B cell (primary cell): ENCODE measurements at regions not wholly inside any gene's neighbourhood (a gene's known extent, or its start where the extent isn't known, plus 50 kb on each side); places are given as distances from the start of the nearest gene placed in this dataset.

Experiments used
- ATAC-seq: fragments of 200-7000 bp; cut with Tn5 transposase; one replicate; pipeline ENCODE4 v1.10.0; 2021; ENCODE audit warnings: low read depth, mild to moderate bottlenecking, moderate number of reproducible peaks, moderate library complexity
- CTCF ChIA-PET: fragments of 350-600 bp; sonication (Branson Sonifier 250); formaldehyde crosslinking; loops from one replicate; lab custom pipeline; 2021; ENCODE audit warnings: antibody characterized with exemption, inconsistent platforms; lab: Charles Lee
- POLR2A ChIA-PET: fragments of 350-600 bp; sonication (Branson Sonifier 250); formaldehyde crosslinking; loops from one replicate; lab custom pipeline; 2021; ENCODE audit warnings: antibody characterized with exemption; lab: Charles Lee
- DNase-seq: peaks from one replicate; pipeline ENCODE4 v3.0.0; 2013
- H2AFZ ChIP-seq: 2 replicates; pipeline ENCODE4 v1.6.1; 2012; ENCODE audit warnings: mild to moderate bottlenecking, low read depth, low read length; ENCODE audit not compliant: insufficient read depth, poor library complexity, severe bottlenecking
- H3K27ac ChIP-seq, 2 donors: 1 replicate in 1 of 2; 2 replicates in 1 of 2; pipeline ENCODE4 v1.5.1; 2012 to 2013; ENCODE audit warnings: low read length in 2 of 2, mild to moderate bottlenecking in 2 of 2, moderate library complexity in 1 of 2
- H3K27me3 ChIP-seq, 4 experiments: fragments of 200-600 bp in 1 of 4; sonication (generic) in 1 of 4; replicated peaks in 1 of 4; 1 replicate in 2 of 4; 2 replicates in 2 of 4; pipeline versions ENCODE4 v1.6.1 to v1.7.0; 2013 to 2016; ENCODE audit warnings: low read length in 3 of 4, mild to moderate bottlenecking in 2 of 4, mixed read lengths in 1 of 4, moderate library complexity in 1 of 4; ENCODE audit not compliant: insufficient read depth in 4 of 4, control insufficient read depth in 3 of 4; ENCODE audit errors: control extremely low read depth in 1 of 4
- H3K36me3 ChIP-seq, 2 experiments: replicated peaks in 1 of 2; 1 replicate in 1 of 2; 2 replicates in 1 of 2; pipeline versions ENCODE4 v1.6.1 to v1.7.1; 2013; ENCODE audit warnings: low read length in 1 of 2; ENCODE audit not compliant: insufficient read depth in 2 of 2, control insufficient read depth in 1 of 2; ENCODE audit errors: control extremely low read depth in 1 of 2, extremely low read depth in 1 of 2
- H3K4me1 ChIP-seq, 2 donors: fragments of 200-600 bp in 1 of 2; sonication (generic) in 1 of 2; 1 replicate in 1 of 2; 2 replicates in 1 of 2; pipeline versions ENCODE4 v1.5.1 to v1.6.1; 2013 to 2017; ENCODE audit warnings: low read length in 2 of 2; ENCODE audit not compliant: control insufficient read depth in 2 of 2, insufficient read depth in 2 of 2
- H3K4me2 ChIP-seq: replicated peaks from 2 replicates; pipeline ENCODE3; 2012; ENCODE audit warnings: mild to moderate bottlenecking, low read depth, low read length; ENCODE audit not compliant: poor library complexity, severe bottlenecking
- H3K4me3 ChIP-seq, 5 experiments: fragments of 200-600 bp in 1 of 5; sonication (generic) in 1 of 5; 1 replicate in 3 of 5; 2 replicates in 2 of 5; pipeline versions ENCODE4 v1.5.1 to v1.7.0; 2011 to 2016; ENCODE audit warnings: low read length in 4 of 5, mild to moderate bottlenecking in 4 of 5, low read depth in 2 of 5, control low read depth in 1 of 5, moderate library complexity in 1 of 5; ENCODE audit not compliant: insufficient read depth in 1 of 5; ENCODE audit errors: control extremely low read depth in 1 of 5, extremely low read depth in 1 of 5
- H3K79me2 ChIP-seq: fragments of 200-600 bp; sonication (generic); one replicate; pipeline ENCODE4 v1.6.0; 2016; ENCODE audit warnings: low read length; ENCODE audit not compliant: control insufficient read depth, insufficient read depth
- H3K9ac ChIP-seq: fragments of 200-600 bp; sonication (generic); 2 replicates; pipeline ENCODE4 v1.6.1; 2017; ENCODE audit warnings: mild to moderate bottlenecking, low read length, moderate library complexity
- H3K9me3 ChIP-seq, 3 donors: one replicate each; pipeline versions ENCODE4 v1.6.1 to v1.7.1; 2013; ENCODE audit warnings: low read length in 2 of 3; ENCODE audit not compliant: control insufficient read depth in 2 of 3, insufficient read depth in 1 of 3; ENCODE audit errors: control extremely low read depth in 1 of 3
- H4K20me1 ChIP-seq: 2 replicates; pipeline ENCODE4 v1.6.0; 2012; ENCODE audit warnings: mild to moderate bottlenecking, low read length; ENCODE audit not compliant: insufficient read depth, control insufficient read depth, poor library complexity, severe bottlenecking
- H3K27ac Mint-ChIP-seq: one replicate; pipeline ENCODE4 v1.8.0; 2021; ENCODE audit warnings: mixed read lengths
- H3K27me3 Mint-ChIP-seq: one replicate; pipeline ENCODE4 v1.8.0; 2021; ENCODE audit warnings: mixed read lengths
- H3K4me1 Mint-ChIP-seq: one replicate; pipeline ENCODE4 v1.8.0; 2021; ENCODE audit warnings: mixed read lengths
- H3K4me3 Mint-ChIP-seq: one replicate; pipeline ENCODE4 v1.8.0; 2021; ENCODE audit warnings: mixed read lengths
- H3K9me3 Mint-ChIP-seq: one replicate; pipeline ENCODE4 v1.8.0; 2022; ENCODE audit warnings: mixed read lengths; ENCODE audit not compliant: insufficient read depth
- CTCF ChIP-seq: fragments of 200-600 bp; IDR thresholded peaks from one replicate; pipeline ENCODE4 v1.8.0; 2022; ENCODE audit warnings: antibody characterized with exemption, mild to moderate bottlenecking
- EZH2 ChIP-seq: IDR thresholded peaks from 2 replicates; pipeline ENCODE4 v1.6.1; 2012; ENCODE audit warnings: borderline replicate concordance, low read depth, mild to moderate bottlenecking, moderate library complexity, low read length; ENCODE audit not compliant: insufficient read depth, poor library complexity, severe bottlenecking
- WGBS: methylation state at CpG from one replicate; pipeline ENCODE4 v1.1.5; 2013; ENCODE audit warnings: missing lambda C conversion rate; ENCODE audit not compliant: insufficient coverage; 5-methylcytosine and 5-hydroxymethylcytosine counted together
- intact Hi-C: fragments of 100-400 bp; cut with micrococcal nuclease; formaldehyde crosslinking; loops from one replicate; pipeline ENCODE4 v1.10.0; 2022

- ATAC-seq (no peak), DNase-seq (no peak)
- Histone ChIP-seq H3K9ac (no peak overlapping the region), H3K27ac (no peak overlapping the region), H3K27me3 (no peaks in the 10 kb centered on the region), H3K4me3 (no peak overlapping the region), H3K36me3 (no peaks in the 10 kb centered on the region), H2AFZ (no peak overlapping the region), H3K79me2 (no peaks in the 10 kb centered on the region), H3K4me2 (no peak overlapping the region), H3K4me1 (no peaks in the 10 kb centered on the region), H3K9me3 (no peaks in the 10 kb centered on the region), H4K20me1 (no peaks in the 10 kb centered on the region)
- TF ChIP-seq CTCF, result no peak
- TF ChIP-seq EZH2, result no peak
- ChIA-PET CTCF (no interaction called here), POLR2A (no interaction called here)
- H3K27ac Mint-ChIP-seq, result no peak overlapping the region
- H3K4me1 Mint-ChIP-seq, result no peaks in the 10 kb centered on the region
- H3K27me3 Mint-ChIP-seq, result no peaks in the 10 kb centered on the region
- H3K4me3 Mint-ChIP-seq, result no peak overlapping the region
- intact Hi-C loops, result no loop called here
- no peaks in the 10 kb centered on the region for H3K9me3 Mint-ChIP-seq
- no CpG with 5 or more reads among the region's 2 CpGs for WGBS
Measured at GRCh38 chr6:23280437-23280836, 711.1 kb downstream of the HDGFL1 start.

- Histone ChIP-seq H3K36me3 (no peaks in the 10 kb centered on the region), H3K27ac (no peak overlapping the region), H3K9me3 (no peaks in the 10 kb centered on the region), H3K4me2 (no peak overlapping the region), H3K4me3 (no peak overlapping the region), H2AFZ (no peak overlapping the region), H3K9ac (no peak overlapping the region), H4K20me1 (no peaks in the 10 kb centered on the region), H3K4me1 (no peaks in the 10 kb centered on the region), H3K27me3 (no peaks in the 10 kb centered on the region), H3K79me2 (no peaks in the 10 kb centered on the region)
- intact Hi-C loops, result no loop called here
- ChIA-PET POLR2A (no interaction called here), CTCF (no interaction called here)
- Mint-ChIP-seq H3K4me1 (no peaks in the 10 kb centered on the region), H3K27me3 (no peaks in the 10 kb centered on the region), H3K27ac (no peak overlapping the region), H3K4me3 (no peak overlapping the region), H3K9me3 (no peaks in the 10 kb centered on the region)
- DNase-seq (no peak), ATAC-seq (no peak)
- TF ChIP-seq EZH2 (no peak), CTCF (no peak)
- 100% methylated on average over 2 of the region's 10 CpGs for WGBS
Measured at GRCh38 chr6:23282252-23283021, 713.1 kb downstream of the HDGFL1 start.
